Liver (tissue), 3 donors: ENCODE measurements at regions not wholly inside any gene's neighbourhood (a gene's known extent, or its start where the extent isn't known, plus 50 kb on each side); places are given as distances from the start of the nearest gene placed in this dataset.

Experiments
- ATF3 ChIP-seq: IDR thresholded peaks from 2 replicates; pipeline ENCODE4 v1.6.1; 2016; ENCODE audit warnings: antibody characterized with exemption
- CTCF ChIP-seq: fragments of 150-350 bp; IDR thresholded peaks from 2 replicates; pipeline ENCODE4 v1.5.1; 2017; ENCODE audit warnings: improper control_type of control experiment, low read depth, low read length; ENCODE audit not compliant: missing input control
- EGR1 ChIP-seq, 2 donors: IDR thresholded peaks; 2 replicates each; pipeline ENCODE4 v1.6.1; 2016 to 2018; ENCODE audit warnings: antibody characterized with exemption in 2 of 2, low read depth in 2 of 2
- RAD21 ChIP-seq, 2 donors: IDR thresholded peaks; 2 replicates each; pipeline ENCODE4 v1.6.1; 2016; ENCODE audit warnings: antibody characterized with exemption in 2 of 2, mild to moderate bottlenecking in 2 of 2
- TAF1 ChIP-seq: conservative IDR thresholded peaks from 2 replicates; pipeline ENCODE4 v1.6.1; 2016; ENCODE audit warnings: antibody characterized with exemption, mild to moderate bottlenecking
- YY1 ChIP-seq: IDR thresholded peaks from 2 replicates; pipeline ENCODE4 v1.6.1; 2016; ENCODE audit warnings: antibody characterized with exemption, mild to moderate bottlenecking
- donor health status: healthy.
- donor health status: healthy.

GRCh38 chr18:43574974-43575373 is 297.7 kb upstream of the SYT4 start:
- no peak for TF ChIP-seq CTCF
- TF ChIP-seq TAF1: no peak
- no peak for TF ChIP-seq YY1
- TF ChIP-seq ATF3: no peak
- no peak for TF ChIP-seq EGR1 (IDR thresholded peaks at IDR 0.05; ENCODE audit: low read depth in 2 of 2)
- no peak for TF ChIP-seq RAD21 (IDR thresholded peaks at IDR 0.05)
